ENCODE measurements at regions not wholly inside any gene's neighbourhood (a gene's known extent, or its start where the extent isn't known, plus 50 kb on each side); places are given as distances from the start of the nearest gene placed in this dataset.

GRCh38 chr1:182181167-182181572 lies 119.7 kb upstream of the ZNF648 start:
- peaks cover 0 to 9% (median 4%) of the 10 kb centered on the region in 3 donors for H3K4me1 ChIP-seq
- H3K4me3 ChIP-seq: no peak overlapping the region
- H3K9me3 ChIP-seq: no peaks in the 10 kb centered on the region
- no peaks in the 10 kb centered on the region for H3K36me3 ChIP-seq
- WGBS, 2 donors: 11 to 21% methylated on average over 3 of the region's 3 CpGs
- DNase-seq (peak in 3 of 6 donors; percentile 33 to 72 (median 48)), ATAC-seq (peak; percentile 88 to 93 (median 90)), FAIRE-seq (no peak)
- peak overlapping the region in 3 of 4 donors; percentile 19 to 79 (median 75) for H3K27ac ChIP-seq
- TF ChIP-seq CTCF (IDR thresholded peaks at IDR 0.05): no peak
- intact Hi-C loops (cut with DNase I): no loop called here
- H3K27me3 ChIP-seq: no peaks in the 10 kb centered on the region

- Histone ChIP-seq H3K9me3 (no peaks in the 10 kb centered on the region), H3K4me1 (no peaks in the 10 kb centered on the region), H3K36me3 (no peaks in the 10 kb centered on the region), H3K4me3 (no peak overlapping the region), H3K27ac (no peak overlapping the region), H3K27me3 (no peaks in the 10 kb centered on the region)
- no peak for DNase-seq
- intact Hi-C loops (cut with DNase I): no loop called here
- no peak for TF ChIP-seq CTCF (IDR thresholded peaks at IDR 0.05)
- ATAC-seq: peak in 3 of 4 donors; percentile 15 to 63 (median 61)
- WGBS, 2 donors: 81 to 91% methylated on average over 4 of the region's 4 CpGs
- peak; percentile 56 for FAIRE-seq
These were observed 113.9 kb upstream of the ZNF648 start for GRCh38 chr1:182175361-182175931.

GRCh38 chr1:182174513-182174855 lies 113.0 kb upstream of the ZNF648 start:
- Histone ChIP-seq H3K36me3 (no peaks in the 10 kb centered on the region), H3K4me1 (no peaks in the 10 kb centered on the region), H3K9me3 (no peaks in the 10 kb centered on the region), H3K27me3 (no peaks in the 10 kb centered on the region), H3K4me3 (no peak overlapping the region), H3K27ac (no peak overlapping the region)
- ATAC-seq (no peak), DNase-seq (no peak), FAIRE-seq (no peak)
- TF ChIP-seq CTCF (IDR thresholded peaks at IDR 0.05): no peak
- intact Hi-C loops (cut with DNase I): no loop called here
- WGBS, 2 donors: 57 to 70% methylated on average over 1 of the region's 1 CpG

GRCh38 chr1:182173808-182174512 lies 112.4 kb upstream of the ZNF648 start:
- ATAC-seq (peak in 2 of 4 donors; percentile 19 to 37), DNase-seq (no peak), FAIRE-seq (no peak)
- Histone ChIP-seq H3K27ac (no peak overlapping the region), H3K27me3 (no peaks in the 10 kb centered on the region), H3K4me3 (no peak overlapping the region), H3K36me3 (no peaks in the 10 kb centered on the region), H3K9me3 (no peaks in the 10 kb centered on the region), H3K4me1 (no peaks in the 10 kb centered on the region)
- 83 to 94% methylated on average over 5 of the region's 5 CpGs for WGBS, 2 donors
- intact Hi-C loops (cut with DNase I): no loop called here
- no peak for TF ChIP-seq CTCF (IDR thresholded peaks at IDR 0.05)

- intact Hi-C loops (cut with DNase I): no loop called here
- Histone ChIP-seq H3K27me3 (no peaks in the 10 kb centered on the region), H3K9me3 (no peaks in the 10 kb centered on the region), H3K27ac (no peak overlapping the region), H3K4me1 (no peaks in the 10 kb centered on the region), H3K4me3 (no peak overlapping the region), H3K36me3 (no peaks in the 10 kb centered on the region)
- no peak for TF ChIP-seq CTCF (IDR thresholded peaks at IDR 0.05)
- no peak for ATAC-seq
- FAIRE-seq: no peak
- DNase-seq: no peak
These were observed 111.2 kb upstream of the ZNF648 start for GRCh38 chr1:182172699-182173098.
